Heart right ventricle (tissue), 16 donors: ENCODE measurements at regions not wholly inside any gene's neighbourhood (a gene's known extent, or its start where the extent isn't known, plus 50 kb on each side); places are given as distances from the start of the nearest gene placed in this dataset.

Experiments
- ATAC-seq, 8 donors: fragments of 200-7000 bp; cut with Tn5 transposase; one replicate each; pipeline ENCODE4 v1.9.1; 2020; ENCODE audit warnings: mild to moderate bottlenecking in 8 of 8, moderate library complexity in 8 of 8, moderate number of reproducible peaks in 1 of 8
- DNase-seq, 2 donors: peaks; one replicate each; pipeline ENCODE4 v3.0.0-alpha.2; 2020
- H3K27ac ChIP-seq, 10 donors: fragments of 200-600 bp; sonication (generic) in 2 of 10; one replicate each; pipeline versions ENCODE4 v1.5.0 to v1.8.0; 2020 to 2022; ENCODE audit warnings: mild to moderate bottlenecking in 3 of 10
- H3K27me3 ChIP-seq, 7 donors: fragments of 200-600 bp; one replicate each; pipeline ENCODE4 v1.8.0; 2021 to 2022; ENCODE audit warnings: mild to moderate bottlenecking in 2 of 7
- H3K36me3 ChIP-seq, 9 donors: fragments of 200-600 bp; sonication (generic) in 1 of 9; one replicate each; pipeline versions ENCODE4 v1.5.0 to v1.8.0; 2020 to 2022; ENCODE audit warnings: mild to moderate bottlenecking in 2 of 9
- H3K4me1 ChIP-seq, 9 donors: fragments of 200-600 bp; sonication (generic) in 1 of 9; one replicate each; pipeline versions ENCODE4 v1.5.0 to v1.8.0; 2020 to 2022; ENCODE audit warnings: mild to moderate bottlenecking in 4 of 9
- H3K4me3 ChIP-seq, 10 donors: fragments of 200-600 bp; sonication (generic) in 2 of 10; one replicate each; pipeline versions ENCODE4 v1.5.0 to v1.8.0; 2020 to 2022; ENCODE audit warnings: mild to moderate bottlenecking in 7 of 10, moderate library complexity in 2 of 10
- H3K9me3 ChIP-seq, 11 donors: fragments of 200-600 bp in 10 of 11; sonication (generic) in 2 of 11; one replicate each; pipeline versions ENCODE4 v1.5.0 to v1.8.0; 2013 to 2022; ENCODE audit warnings: mild to moderate bottlenecking in 2 of 11, control low read depth in 1 of 11, moderate library complexity in 1 of 11
- WGBS, 2 donors: extraction: QIAGEN DNeasy Blood & Tissue Kit; methylation state at CpG; one replicate each; pipeline ENCODE4 v1.1.7; 2013; ENCODE audit warnings: inconsistent platforms in 1 of 2; 5-methylcytosine and 5-hydroxymethylcytosine counted together
- intact Hi-C, 10 donors: fragments of 100-400 bp; cut with DNase I; formaldehyde crosslinking; loops; one replicate each; pipeline versions ENCODE4 v1.11.1 to v1.14.2; 2022
- TF ChIP-seq, protein P1 (sequence below), 9 donors: fragments of 200-600 bp; sonication (generic) in 2 of 9; IDR thresholded peaks; one replicate each; pipeline versions ENCODE4 v1.5.0 to v1.8.0; 2021 to 2022; ENCODE audit warnings: antibody characterized with exemption in 9 of 9, mild to moderate bottlenecking in 5 of 9, moderate library complexity in 1 of 9
- donor health status: Arrhythmogenic right ventricular cardiomyopathy.
- donor health status: ischemic (EF 13 %, LVEDD 7.1; RV severe dilation, severe dysfunction).
- donor health status: healthy with polysubstance abuse.
- donor health status: DM: no; HTN: yes; CAD: no.
- donor health status: DM: no; HTN: no; CAD: no.
- donor health status: ischemic (EF 25% LVEDD 6.9; RV normal size, moderate dysfunction).
- donor health status: ischemic (EF 25% LVEDD 5.7; RV mildly dilated, moderate dysfunction).
- donor health status: healthy.
- donor health status: DM: yes; HTN: yes; CAD: no.
- donor health status: Ischemic cardiomyopathy.
- donor health status: ischemic (EF 35%, LVEDD 5.7; RV mildly dilated, moderate dysfunction).
- donor health status: nonischemic (EF 11% LVEDD 7.7; RV severe dilation, severe dysfunction).
- donor health status: DM: yes; HTN: yes; CAD: no.
- donor health status: PGD.
- donor health status: ischemic (EF 29% LVEDD 5.4; RV normal size, mild dysfunction).
- donor health status: nonischemic (EF 23%, LVEDD 6.1; RV moderate dilation, normal function).

DNA sequence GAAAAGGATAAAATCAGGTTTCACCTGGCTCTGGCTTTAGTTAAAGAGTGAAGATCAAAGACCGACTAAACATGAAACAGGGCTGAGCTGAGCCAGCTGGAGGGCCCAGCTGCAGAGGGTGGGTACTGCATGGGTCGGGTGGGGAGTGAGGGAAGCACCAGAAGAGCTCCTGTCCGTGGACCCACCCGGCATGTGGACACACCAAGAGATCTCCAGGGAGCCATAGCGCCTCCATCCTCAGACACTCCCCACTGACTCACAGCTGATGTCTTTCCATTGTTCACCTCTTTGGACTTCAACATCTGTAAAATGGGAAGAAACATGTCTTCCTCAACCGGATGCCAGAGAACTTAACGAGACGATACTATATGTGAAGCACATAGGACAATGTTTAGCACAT, 178.3 kb upstream of the KLHL29 start:
- intact Hi-C loops: no loop called here
- no peaks in the 10 kb centered on the region for H3K36me3 ChIP-seq

DNA sequence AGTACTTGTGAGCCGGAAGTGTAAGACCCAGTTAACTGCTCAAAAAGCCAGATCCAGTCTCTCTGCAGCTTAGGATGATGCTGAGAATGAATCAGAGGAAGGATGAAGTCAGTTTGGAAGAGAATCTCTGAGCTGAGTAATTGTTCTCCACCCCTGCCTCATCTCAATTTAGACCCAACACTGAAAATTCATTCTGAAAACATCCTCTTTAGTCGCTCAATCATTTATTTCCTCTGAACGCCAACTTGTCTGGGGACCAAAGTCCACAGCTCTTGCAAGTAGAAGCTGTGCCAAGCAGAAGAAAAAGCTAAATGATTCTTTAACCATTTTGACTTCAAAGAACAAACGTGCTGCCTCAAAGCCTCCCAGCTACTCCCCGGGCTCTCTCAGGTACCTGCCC, 177.1 kb upstream of the KLHL29 start:
- Histone ChIP-seq H3K4me1 (no peaks in the 10 kb centered on the region), H3K9me3 (no peaks in the 10 kb centered on the region), H3K27me3 (peaks cover 0 to 11% (median 0%) of the 10 kb centered on the region in 7 donors), H3K27ac (no peak overlapping the region), H3K36me3 (no peaks in the 10 kb centered on the region), H3K4me3 (no peak overlapping the region)
- no peak for DNase-seq
- 71 to 77% methylated on average over 5 of the region's 5 CpGs for WGBS, 2 donors
- intact Hi-C loops: no loop called here
- ATAC-seq: peak in 5 of 8 donors; percentile 31 to 71 (median 49)
- TF ChIP-seq, protein P1, sequence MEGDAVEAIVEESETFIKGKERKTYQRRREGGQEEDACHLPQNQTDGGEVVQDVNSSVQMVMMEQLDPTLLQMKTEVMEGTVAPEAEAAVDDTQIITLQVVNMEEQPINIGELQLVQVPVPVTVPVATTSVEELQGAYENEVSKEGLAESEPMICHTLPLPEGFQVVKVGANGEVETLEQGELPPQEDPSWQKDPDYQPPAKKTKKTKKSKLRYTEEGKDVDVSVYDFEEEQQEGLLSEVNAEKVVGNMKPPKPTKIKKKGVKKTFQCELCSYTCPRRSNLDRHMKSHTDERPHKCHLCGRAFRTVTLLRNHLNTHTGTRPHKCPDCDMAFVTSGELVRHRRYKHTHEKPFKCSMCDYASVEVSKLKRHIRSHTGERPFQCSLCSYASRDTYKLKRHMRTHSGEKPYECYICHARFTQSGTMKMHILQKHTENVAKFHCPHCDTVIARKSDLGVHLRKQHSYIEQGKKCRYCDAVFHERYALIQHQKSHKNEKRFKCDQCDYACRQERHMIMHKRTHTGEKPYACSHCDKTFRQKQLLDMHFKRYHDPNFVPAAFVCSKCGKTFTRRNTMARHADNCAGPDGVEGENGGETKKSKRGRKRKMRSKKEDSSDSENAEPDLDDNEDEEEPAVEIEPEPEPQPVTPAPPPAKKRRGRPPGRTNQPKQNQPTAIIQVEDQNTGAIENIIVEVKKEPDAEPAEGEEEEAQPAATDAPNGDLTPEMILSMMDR (IDR thresholded peaks at IDR 0.05): no peak

More for the DNA sequence above, 178.3 kb upstream of the KLHL29 start:
- TF ChIP-seq, protein P1 (IDR thresholded peaks at IDR 0.05): no peak
- H3K9me3 ChIP-seq: no peaks in the 10 kb centered on the region
- 61 to 75% methylated on average over 8 of the region's 8 CpGs for WGBS, 2 donors
- H3K4me3 ChIP-seq: no peak overlapping the region
- peaks cover 0 to 11% (median 0%) of the 10 kb centered on the region in 7 donors for H3K27me3 ChIP-seq
- peak in 1 of 8 donors; percentile 21 for ATAC-seq
- H3K27ac ChIP-seq: no peak overlapping the region
- H3K4me1 ChIP-seq: no peaks in the 10 kb centered on the region
- no peak for DNase-seq

DNA sequence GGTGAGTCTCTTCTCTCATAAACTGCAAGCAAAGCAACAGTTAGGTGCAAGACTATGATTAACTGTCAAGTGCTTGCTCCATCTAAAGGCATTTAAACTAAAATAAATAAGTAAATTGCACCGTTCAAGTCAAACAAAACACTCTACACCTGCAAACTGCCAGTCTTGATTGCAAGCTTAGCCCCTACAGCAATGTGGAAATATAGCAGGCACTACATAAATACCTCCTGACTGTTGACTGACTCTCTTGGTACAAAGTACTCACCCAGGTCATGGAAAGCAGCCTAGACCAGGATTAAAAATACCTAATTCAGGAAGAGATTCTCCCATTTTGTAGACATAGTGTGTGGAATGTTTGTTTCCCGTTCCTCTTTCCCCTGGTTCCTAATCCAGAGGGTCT, 176.6 kb upstream of the KLHL29 start:
- ATAC-seq (no peak), DNase-seq (no peak)
- intact Hi-C loops: no loop called here
- Histone ChIP-seq H3K9me3 (no peaks in the 10 kb centered on the region), H3K27me3 (peaks cover 0 to 11% (median 0%) of the 10 kb centered on the region in 7 donors), H3K4me3 (no peak overlapping the region), H3K4me1 (no peaks in the 10 kb centered on the region), H3K27ac (no peak overlapping the region), H3K36me3 (no peaks in the 10 kb centered on the region)
- TF ChIP-seq, protein P1 (IDR thresholded peaks at IDR 0.05): no peak
- 43 to 56% methylated on average over 2 of the region's 2 CpGs for WGBS, 2 donors

DNA sequence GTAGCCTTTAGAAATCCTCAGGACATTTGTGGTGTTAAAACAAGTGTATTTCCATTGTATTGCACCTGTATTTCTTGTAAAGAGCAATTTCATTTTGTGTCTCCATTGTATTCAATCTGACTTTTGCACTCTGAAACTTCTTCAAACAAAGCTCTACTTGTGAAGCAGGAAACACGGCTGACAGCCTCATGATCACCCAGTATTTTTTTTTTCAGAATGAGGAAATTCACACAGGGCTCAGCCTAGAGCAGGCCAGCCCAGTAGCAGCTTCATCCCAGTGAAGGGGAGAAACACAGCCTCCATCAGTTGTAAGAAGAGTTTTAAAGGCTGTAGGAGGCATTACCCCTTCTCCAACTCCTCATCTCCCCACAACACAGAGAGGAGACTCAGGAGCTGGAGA, 175.9 kb upstream of the KLHL29 start:
- Histone ChIP-seq H3K27me3 (peaks cover 0 to 11% (median 0%) of the 10 kb centered on the region in 7 donors), H3K36me3 (no peaks in the 10 kb centered on the region), H3K4me1 (no peaks in the 10 kb centered on the region), H3K27ac (no peak overlapping the region), H3K9me3 (no peaks in the 10 kb centered on the region), H3K4me3 (no peak overlapping the region)
- WGBS, 2 donors: 0% methylated on average over 1 of the region's 1 CpG
- TF ChIP-seq, protein P1 (IDR thresholded peaks at IDR 0.05): no peak
- DNase-seq (no peak), ATAC-seq (peak in 1 of 8 donors; percentile 31)
- intact Hi-C loops: no loop called here
